ENCODE measurements at regions not wholly inside any gene's neighbourhood (a gene's known extent, or its start where the extent isn't known, plus 50 kb on each side); places are given as distances from the start of the nearest gene placed in this dataset.
"Not testable (repeated sequence)": the region's sequence is repeated elsewhere in the genome, so short reads cannot be mapped to it uniquely, and the experiment has no call there.

- no peaks in the 10 kb centered on the region for H3K4me1 ChIP-seq (ENCODE audit: control insufficient read depth in 1 of 2, insufficient read depth in 2 of 2, low read length in 2 of 2)
- no peaks in the 10 kb centered on the region for H3K79me2 ChIP-seq (ENCODE audit: insufficient read depth, low read length)
- Mint-ChIP-seq H3K36me3 (no peaks in the 10 kb centered on the region), H3K9me3 (peaks cover 0 to 6% (median 0%) of the 10 kb centered on the region in 7 donors), H3K27ac (no peak overlapping the region), H3K4me1 (no peaks in the 10 kb centered on the region), H3K27me3 (ENCODE audit: low read depth in 3 of 3) (peaks cover 0 to 2% (median 1%) of the 10 kb centered on the region in 3 donors), H3K4me3 (no peak overlapping the region)
- no peaks in the 10 kb centered on the region for H3K36me3 ChIP-seq (replicated peaks in 1 of 2; ENCODE audit: control insufficient read depth in 1 of 2, insufficient read depth in 2 of 2, low read length in 2 of 2)
- H3K27ac ChIP-seq (ENCODE audit: low read depth in 1 of 2, low read length in 2 of 2), result no peak overlapping the region
- no peaks in the 10 kb centered on the region for H4K20me1 ChIP-seq (ENCODE audit: insufficient read depth, low read length)
- H3K4me3 ChIP-seq (replicated peaks in 1 of 3; ENCODE audit: low read depth in 2 of 3, low read length in 3 of 3), result no peak overlapping the region
- no peaks in the 10 kb centered on the region for H3K27me3 ChIP-seq (ENCODE audit: control insufficient read depth in 2 of 2, insufficient read depth in 2 of 2, low read length in 2 of 2)
- DNase-seq, result no peak
- no peak overlapping the region for H3K9ac ChIP-seq (ENCODE audit: insufficient read depth, low read length, poor library complexity, severe bottlenecking)
- H3K4me2 ChIP-seq (replicated peaks; ENCODE audit: extremely low read depth, low read length, poor library complexity, severe bottlenecking), result no peak overlapping the region
- peaks cover 0 to 2% of the 10 kb centered on the region in 2 donors for H3K9me3 ChIP-seq (replicated peaks in 1 of 2; ENCODE audit: control insufficient read depth in 1 of 2, insufficient read depth in 1 of 2, low read length in 2 of 2)
- TF ChIP-seq CTCF (IDR thresholded peaks at IDR 0.05), result no peak
- no peak overlapping the region for H2AFZ ChIP-seq (ENCODE audit: insufficient read depth, low read depth, low read length, poor library complexity, severe bottlenecking)
- WGBS (ENCODE audit: insufficient coverage), result 80% methylated on average over 1 of the region's 1 CpG
- intact Hi-C loops (cut with micrococcal nuclease), result no loop called here
Measured at GRCh38 chr2:36289731-36290130, 65.8 kb upstream of the CRIM1 start.

GRCh38 chr2:36287363-36288275, 68.0 kb upstream of the CRIM1 start:
- Histone ChIP-seq H3K4me2 (replicated peaks; ENCODE audit: extremely low read depth, low read length, poor library complexity, severe bottlenecking) (no peak overlapping the region), H3K79me2 (ENCODE audit: insufficient read depth, low read length) (no peaks in the 10 kb centered on the region), H3K4me1 (ENCODE audit: control insufficient read depth in 1 of 2, insufficient read depth in 2 of 2, low read length in 2 of 2) (no peaks in the 10 kb centered on the region), H3K4me3 (replicated peaks in 1 of 3; ENCODE audit: low read depth in 2 of 3, low read length in 3 of 3) (no peak overlapping the region), H4K20me1 (ENCODE audit: insufficient read depth, low read length) (no peaks in the 10 kb centered on the region), H3K36me3 (replicated peaks in 1 of 2; ENCODE audit: control insufficient read depth in 1 of 2, insufficient read depth in 2 of 2, low read length in 2 of 2) (no peaks in the 10 kb centered on the region), H3K27me3 (ENCODE audit: control insufficient read depth in 2 of 2, insufficient read depth in 2 of 2, low read length in 2 of 2) (no peaks in the 10 kb centered on the region), H3K9ac (ENCODE audit: insufficient read depth, low read length, poor library complexity, severe bottlenecking) (no peak overlapping the region), H3K9me3 (replicated peaks in 1 of 2; ENCODE audit: control insufficient read depth in 1 of 2, insufficient read depth in 1 of 2, low read length in 2 of 2) (peaks cover 0 to 7% of the 10 kb centered on the region in 2 donors), H2AFZ (ENCODE audit: insufficient read depth, low read depth, low read length, poor library complexity, severe bottlenecking) (no peak overlapping the region), H3K27ac (ENCODE audit: low read depth in 1 of 2, low read length in 2 of 2) (no peak overlapping the region)
- Mint-ChIP-seq H3K4me3 (no peak overlapping the region), H3K36me3 (no peaks in the 10 kb centered on the region), H3K9me3 (peaks cover 0 to 11% (median 6%) of the 10 kb centered on the region in 7 donors), H3K27me3 (ENCODE audit: low read depth in 3 of 3) (peaks cover 0 to 2% (median 1%) of the 10 kb centered on the region in 3 donors), H3K27ac (no peak overlapping the region), H3K4me1 (no peaks in the 10 kb centered on the region)
- intact Hi-C loops (cut with micrococcal nuclease), result no loop called here
- WGBS (ENCODE audit: insufficient coverage), result 100% methylated on average over 2 of the region's 6 CpGs
- no peak for TF ChIP-seq CTCF (IDR thresholded peaks at IDR 0.05)
- DNase-seq, result no peak

GRCh38 chr2:36279506-36279905, 76.1 kb upstream of the CRIM1 start:
- H3K9ac ChIP-seq (ENCODE audit: insufficient read depth, low read length, poor library complexity, severe bottlenecking); H3K36me3 Mint-ChIP-seq; DNase-seq; H2AFZ ChIP-seq (ENCODE audit: insufficient read depth, low read depth, low read length, poor library complexity, severe bottlenecking); H4K20me1 ChIP-seq (ENCODE audit: insufficient read depth, low read length); H3K4me3 ChIP-seq (replicated peaks in 1 of 3; ENCODE audit: low read depth in 2 of 3, low read length in 3 of 3); H3K4me1 Mint-ChIP-seq; H3K27ac Mint-ChIP-seq; H3K4me1 ChIP-seq (ENCODE audit: control insufficient read depth in 1 of 2, insufficient read depth in 2 of 2, low read length in 2 of 2); H3K27me3 ChIP-seq (ENCODE audit: control insufficient read depth in 2 of 2, insufficient read depth in 2 of 2, low read length in 2 of 2); H3K4me2 ChIP-seq (replicated peaks; ENCODE audit: extremely low read depth, low read length, poor library complexity, severe bottlenecking); H3K36me3 ChIP-seq (replicated peaks in 1 of 2; ENCODE audit: control insufficient read depth in 1 of 2, insufficient read depth in 2 of 2, low read length in 2 of 2); intact Hi-C loops (cut with micrococcal nuclease); H3K27ac ChIP-seq (ENCODE audit: low read depth in 1 of 2, low read length in 2 of 2); H3K79me2 ChIP-seq (ENCODE audit: insufficient read depth, low read length); H3K4me3 Mint-ChIP-seq; H3K9me3 ChIP-seq (replicated peaks in 1 of 2; ENCODE audit: control insufficient read depth in 1 of 2, insufficient read depth in 1 of 2, low read length in 2 of 2); H3K27me3 Mint-ChIP-seq (ENCODE audit: low read depth in 3 of 3): not testable (repeated sequence)
- H3K9me3 Mint-ChIP-seq, result peaks cover 6 to 17% (median 12%) of the 10 kb centered on the region in 7 donors
- WGBS (ENCODE audit: insufficient coverage), result 94% methylated on average over 5 of the region's 7 CpGs

Data from CD14-positive monocyte (primary cell).